HFFc6 (cell line): ENCODE measurements at regions not wholly inside any gene's neighbourhood (a gene's known extent, or its start where the extent isn't known, plus 50 kb on each side); places are given as distances from the start of the nearest gene placed in this dataset.

Source experiments
- DNase-seq: peaks from one replicate; pipeline ENCODE4 v3.0.0-alpha.2; 2018
- H3K27ac Mint-ChIP-seq: 2 replicates; pipeline ENCODE4 v1.8.0; 2020; ENCODE audit warnings: mild to moderate bottlenecking, mixed read lengths
- H3K27me3 Mint-ChIP-seq: 2 replicates; pipeline ENCODE4 v1.8.0; 2021; ENCODE audit warnings: mild to moderate bottlenecking, moderate library complexity, mixed read lengths; ENCODE audit not compliant: insufficient read depth
- H3K36me3 Mint-ChIP-seq: 2 replicates; pipeline ENCODE4 v1.8.0; 2021; ENCODE audit warnings: low read depth, mixed read lengths
- H3K4me1 Mint-ChIP-seq: 2 replicates; pipeline ENCODE4 v1.8.0; 2020; ENCODE audit warnings: low read depth, mixed read lengths
- H3K4me3 Mint-ChIP-seq: 2 replicates; pipeline ENCODE4 v1.8.0; 2020; ENCODE audit warnings: mild to moderate bottlenecking, moderate library complexity, mixed read lengths
- H3K9me3 Mint-ChIP-seq: 2 replicates; pipeline ENCODE4 v1.8.0; 2020; ENCODE audit warnings: mild to moderate bottlenecking, mixed read lengths
- CTCF ChIP-seq: fragments of 200-600 bp; sonication (generic); IDR thresholded peaks from 2 replicates; pipeline ENCODE4 v1.5.0; 2021; ENCODE audit warnings: antibody characterized with exemption, mild to moderate bottlenecking

DNA sequence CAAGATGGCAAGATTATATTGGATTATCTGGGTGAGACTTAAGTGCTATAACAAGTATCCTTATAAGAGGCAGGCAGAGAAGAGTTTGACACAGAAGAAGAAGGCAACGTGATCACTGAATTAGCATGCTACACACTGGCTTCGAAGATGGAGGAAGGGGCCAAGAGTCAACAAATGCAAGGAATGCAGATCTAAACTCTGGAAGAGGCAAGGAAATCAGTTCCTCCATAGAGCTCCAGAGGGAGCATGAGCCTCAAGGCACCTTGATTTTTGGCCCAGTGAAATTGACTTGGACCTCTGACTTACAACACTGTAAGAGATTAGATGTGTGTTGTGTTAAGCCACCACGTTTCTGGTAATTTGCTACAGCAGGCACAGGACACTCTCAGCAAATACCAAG, 536.4 kb upstream of the SEL1L start:
- no peak for TF ChIP-seq CTCF
- H3K27ac Mint-ChIP-seq, result no peak overlapping the region
- no peaks in the 10 kb centered on the region for H3K27me3 Mint-ChIP-seq
- no peaks in the 10 kb centered on the region for H3K36me3 Mint-ChIP-seq
- no peak overlapping the region for H3K4me3 Mint-ChIP-seq
- peaks cover 30% of the 10 kb centered on the region for H3K9me3 Mint-ChIP-seq
- H3K4me1 Mint-ChIP-seq, result no peaks in the 10 kb centered on the region
- DNase-seq, result no peak

DNA sequence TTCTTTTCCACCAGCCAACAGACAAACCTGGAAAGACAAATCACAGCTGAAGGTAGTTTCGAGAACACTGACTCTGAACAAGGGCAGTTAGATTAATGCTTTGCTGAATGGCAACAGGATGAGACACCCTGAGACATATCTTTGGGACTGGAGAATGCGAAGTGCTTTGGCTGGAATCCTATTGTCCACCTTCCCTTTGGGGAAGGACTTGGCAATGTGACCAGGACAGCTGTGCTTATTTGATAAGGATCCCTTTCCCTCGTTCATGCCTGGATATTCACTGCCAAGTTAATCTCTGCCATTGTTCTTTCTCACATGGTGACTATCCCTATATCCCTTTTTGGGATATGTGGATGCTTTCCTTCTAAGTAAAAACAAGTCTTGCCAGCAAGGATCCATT, 537.1 kb upstream of the SEL1L start:
- Mint-ChIP-seq H3K27me3 (0 out of 2 replicates have a peak, but pooled peaks cover 2% of the 10 kb centered on the region), H3K4me3 (no peak overlapping the region), H3K27ac (no peak overlapping the region), H3K9me3 (peaks cover 23% of the 10 kb centered on the region), H3K36me3 (no peaks in the 10 kb centered on the region), H3K4me1 (no peaks in the 10 kb centered on the region)
- no peak for DNase-seq
- TF ChIP-seq CTCF, result no peak

- H3K27ac Mint-ChIP-seq, result no peak overlapping the region
- no peak overlapping the region for H3K4me3 Mint-ChIP-seq
- no peaks in the 10 kb centered on the region for H3K36me3 Mint-ChIP-seq
- DNase-seq, result no peak
- H3K27me3 Mint-ChIP-seq, result 0 out of 2 replicates have a peak, but pooled peaks cover 2% of the 10 kb centered on the region
- no peaks in the 10 kb centered on the region for H3K4me1 Mint-ChIP-seq
- peaks cover 26% of the 10 kb centered on the region for H3K9me3 Mint-ChIP-seq
- no peak for TF ChIP-seq CTCF
These were observed 539.9 kb upstream of the SEL1L start for GRCh38 chr14:82073547-82073946.

GRCh38 chr14:82075566-82075965, 541.9 kb upstream of the SEL1L start:
- DNase-seq, result no peak
- no peaks in the 10 kb centered on the region for H3K4me1 Mint-ChIP-seq
- H3K9me3 Mint-ChIP-seq, result peaks cover 26% of the 10 kb centered on the region
- 0 out of 2 replicates have a peak, but pooled peaks cover 2% of the 10 kb centered on the region for H3K27me3 Mint-ChIP-seq
- TF ChIP-seq CTCF, result no peak
- H3K4me3 Mint-ChIP-seq, result no peak overlapping the region
- H3K27ac Mint-ChIP-seq, result no peak overlapping the region
- no peaks in the 10 kb centered on the region for H3K36me3 Mint-ChIP-seq

- TF ChIP-seq CTCF, result no peak
- no peaks in the 10 kb centered on the region for H3K4me1 Mint-ChIP-seq
- no peak for DNase-seq
- H3K4me3 Mint-ChIP-seq, result no peak overlapping the region
- H3K27ac Mint-ChIP-seq, result no peak overlapping the region
- H3K36me3 Mint-ChIP-seq, result no peaks in the 10 kb centered on the region; the same call in 1 of the 2 replicates
- 0 out of 2 replicates have a peak, but pooled peaks cover 2% of the 10 kb centered on the region for H3K27me3 Mint-ChIP-seq
- H3K9me3 Mint-ChIP-seq, result peaks cover 59% of the 10 kb centered on the region
These were observed 545.9 kb upstream of the SEL1L start for GRCh38 chr14:82079553-82079952.

- H3K4me3 Mint-ChIP-seq, result no peak overlapping the region
- peaks cover 59% of the 10 kb centered on the region for H3K9me3 Mint-ChIP-seq
- H3K4me1 Mint-ChIP-seq, result no peaks in the 10 kb centered on the region
- 0 out of 2 replicates have a peak, but pooled peaks cover 2% of the 10 kb centered on the region for H3K27me3 Mint-ChIP-seq
- TF ChIP-seq CTCF, result no peak
- H3K27ac Mint-ChIP-seq, result no peak overlapping the region
- H3K36me3 Mint-ChIP-seq, result no peaks in the 10 kb centered on the region; the same call in 1 of the 2 replicates
- DNase-seq, result no peak
These were observed 546.7 kb upstream of the SEL1L start for GRCh38 chr14:82080370-82080769.
